Erythroblast (primary cell): ENCODE measurements at regions not wholly inside any gene's neighbourhood (a gene's known extent, or its start where the extent isn't known, plus 50 kb on each side); places are given as distances from the start of the nearest gene placed in this dataset.

Source experiments
- GATA1 ChIP-seq: IDR thresholded peaks from 2 replicates; pipeline ENCODE4 v1.6.1; 2011; ENCODE audit warnings: low read depth, mild to moderate bottlenecking, control low read depth, low read length, moderate library complexity
- POLR2A ChIP-seq: IDR thresholded peaks from 2 replicates; pipeline ENCODE4 v1.6.1; 2011; ENCODE audit warnings: mild to moderate bottlenecking, low read length

- TF ChIP-seq POLR2A = no peak
- TF ChIP-seq GATA1 = no peak
These were observed 707.0 kb upstream of the NRSN1 start for GRCh38 chr6:23419046-23419445.
